GM23248 (cell line): ENCODE measurements at regions not wholly inside any gene's neighbourhood (a gene's known extent, or its start where the extent isn't known, plus 50 kb on each side); places are given as distances from the start of the nearest gene placed in this dataset.

Source experiments
- EZH2 ChIP-seq: fragments of 200-600 bp; sonication (generic); IDR thresholded peaks from 2 replicates; pipeline ENCODE4 v1.6.1; 2018; ENCODE audit warnings: antibody characterized with exemption, mild to moderate bottlenecking; ENCODE audit not compliant: insufficient read depth, poor library complexity, severe bottlenecking
- EZH2phosphoT487 ChIP-seq: fragments of 200-600 bp; sonication (generic); IDR thresholded peaks from 2 replicates; pipeline ENCODE4 v1.6.1; 2018; ENCODE audit warnings: antibody characterized with exemption, moderate library complexity, mild to moderate bottlenecking, low read depth; ENCODE audit not compliant: insufficient read depth

- TF ChIP-seq EZH2 (no peak), EZH2phosphoT487 (no peak)
Measured at GRCh38 chrX:45876206-45876605, 669.0 kb downstream of the ZNF674 start.
